T-cell (primary cell): ENCODE measurements at regions not wholly inside any gene's neighbourhood (a gene's known extent, or its start where the extent isn't known, plus 50 kb on each side); places are given as distances from the start of the nearest gene placed in this dataset.
"Not testable (repeated sequence)": the region's sequence is repeated elsewhere in the genome, so short reads cannot be mapped to it uniquely, and the experiment has no call there.

ENCODE experiments used
- ATAC-seq, 4 experiments: fragments of 200-7000 bp in 3 of 4; fragments of 150-1000 bp in 1 of 4; cut with Tn5 transposase; replicated peaks in 1 of 4; 1 replicate in 3 of 4; 2 replicates in 1 of 4; pipeline ENCODE4 v1.10.0; 2021; ENCODE audit warnings: moderate library complexity in 3 of 4, mild to moderate bottlenecking in 2 of 4, moderate number of reproducible peaks in 1 of 4
- CTCF ChIA-PET, 2 donors: fragments of 300-600 bp; sonication (Branson Sonifier 250); formaldehyde crosslinking; loops; one replicate each; lab custom pipeline; 2022; ENCODE audit warnings: antibody characterized with exemption in 2 of 2; lab: Charles Lee
- POLR2A ChIA-PET, 2 donors: fragments of 300-600 bp; sonication (Branson Sonifier 250); formaldehyde crosslinking; loops; one replicate each; lab custom pipeline; 2022; ENCODE audit warnings: antibody characterized with exemption in 2 of 2; lab: Charles Lee
- DNase-seq, 35 experiments: peaks; one replicate each; pipeline versions ENCODE4 v3.0.0 to v3.0.0-alpha.2; 2013 to 2023
- H3K27ac ChIP-seq: one replicate; pipeline ENCODE4 v1.5.1; 2013; ENCODE audit warnings: low read length
- H3K27me3 ChIP-seq, 2 experiments: replicated peaks in 1 of 2; 1 replicate in 1 of 2; 2 replicates in 1 of 2; pipeline versions ENCODE4 v1.6.1 to v1.7.0; 2013; ENCODE audit warnings: low read length in 1 of 2, mixed read lengths in 1 of 2; ENCODE audit not compliant: control insufficient read depth in 2 of 2, insufficient read depth in 2 of 2; ENCODE audit errors: extremely low read depth in 1 of 2
- H3K36me3 ChIP-seq, 2 donors: 1 replicate in 1 of 2; 2 replicates in 1 of 2; pipeline versions ENCODE4 v1.6.1 to v1.7.0; 2013; ENCODE audit warnings: low read length in 1 of 2; ENCODE audit not compliant: control insufficient read depth in 2 of 2, insufficient read depth in 1 of 2; ENCODE audit errors: extremely low read depth in 1 of 2
- H3K4me1 ChIP-seq, 2 experiments: 1 replicate in 1 of 2; 2 replicates in 1 of 2; pipeline versions ENCODE4 v1.6.1 to v1.7.0; 2013; ENCODE audit warnings: low read length in 2 of 2, mixed read lengths in 1 of 2; ENCODE audit not compliant: insufficient read depth in 2 of 2, control insufficient read depth in 1 of 2; ENCODE audit errors: extremely low read depth in 1 of 2
- H3K4me3 ChIP-seq, 2 donors: 1 replicate in 1 of 2; 2 replicates in 1 of 2; pipeline versions ENCODE4 v1.5.1 to v1.7.0; 2013; ENCODE audit warnings: mild to moderate bottlenecking in 2 of 2, low read length in 1 of 2, moderate library complexity in 1 of 2; ENCODE audit not compliant: control insufficient read depth in 1 of 2; ENCODE audit errors: extremely low read depth in 1 of 2
- H3K9me3 ChIP-seq: 2 replicates; pipeline ENCODE4 v1.7.0; 2013
- H3K27ac Mint-ChIP-seq, 2 donors: one replicate each; pipeline ENCODE4 v1.8.0; 2020 to 2021; ENCODE audit warnings: mild to moderate bottlenecking in 2 of 2, mixed read lengths in 2 of 2
- H3K27me3 Mint-ChIP-seq, 2 donors: one replicate each; pipeline ENCODE4 v1.8.0; 2021 to 2022; ENCODE audit warnings: mixed read lengths in 2 of 2
- H3K36me3 Mint-ChIP-seq: one replicate; pipeline ENCODE4 v1.8.0; 2021; ENCODE audit warnings: mixed read lengths
- H3K4me1 Mint-ChIP-seq, 3 donors: one replicate each; pipeline ENCODE4 v1.8.0; 2020 to 2022; ENCODE audit warnings: mixed read lengths in 3 of 3, mild to moderate bottlenecking in 1 of 3
- H3K4me3 Mint-ChIP-seq, 3 donors: one replicate each; pipeline ENCODE4 v1.8.0; 2020 to 2022; ENCODE audit warnings: mild to moderate bottlenecking in 3 of 3, mixed read lengths in 3 of 3, moderate library complexity in 3 of 3
- H3K9me3 Mint-ChIP-seq, 3 donors: one replicate each; pipeline ENCODE4 v1.8.0; 2020 to 2022; ENCODE audit warnings: mixed read lengths in 3 of 3
- whole genome bisulfite sequencing: methylation state at CpG from one replicate; pipeline ENCODE4 v1.1.5; 2013; ENCODE audit warnings: missing lambda C conversion rate; ENCODE audit not compliant: insufficient coverage; 5-methylcytosine and 5-hydroxymethylcytosine counted together

DNA sequence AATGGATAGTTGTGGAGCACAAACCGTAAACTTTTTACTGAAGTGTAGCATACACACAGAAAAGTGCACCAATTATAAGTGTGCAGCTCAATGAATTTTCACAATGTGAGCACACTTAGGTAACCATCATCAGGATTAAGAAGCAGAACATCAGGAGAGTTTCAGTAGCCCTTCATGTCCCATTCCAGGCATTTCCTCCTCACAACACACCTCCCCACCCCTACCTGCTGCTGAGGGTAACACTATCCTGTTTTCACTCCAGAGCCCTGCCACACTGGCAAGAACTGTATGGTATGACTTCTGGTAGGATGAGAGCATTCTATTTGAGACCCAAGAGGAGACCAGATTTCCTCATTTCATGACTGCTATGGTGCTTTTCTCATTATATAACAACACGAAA is 166.5 kb downstream of the PPP1R3A start:
- Histone ChIP-seq H3K9me3 (no peaks in the 10 kb centered on the region), H3K4me3 (no peak overlapping the region), H3K27me3 (no peaks in the 10 kb centered on the region), H3K4me1 (no peaks in the 10 kb centered on the region), H3K36me3 (no peaks in the 10 kb centered on the region), H3K27ac (no peak overlapping the region)
- no peak for ATAC-seq
- CTCF ChIA-PET = no interaction called here
- no peak overlapping the region for H3K27ac Mint-ChIP-seq
- peaks cover 4 to 10% (median 6%) of the 10 kb centered on the region in 3 donors for H3K9me3 Mint-ChIP-seq
- H3K4me3 Mint-ChIP-seq = no peak overlapping the region
- no peaks in the 10 kb centered on the region for H3K4me1 Mint-ChIP-seq
- POLR2A ChIA-PET = no interaction called here
- H3K27me3 Mint-ChIP-seq = no peaks in the 10 kb centered on the region
- no peak for DNase-seq
- no CpG with 5 or more reads among the region's 2 CpGs for WGBS
- H3K36me3 Mint-ChIP-seq = no peaks in the 10 kb centered on the region

DNA sequence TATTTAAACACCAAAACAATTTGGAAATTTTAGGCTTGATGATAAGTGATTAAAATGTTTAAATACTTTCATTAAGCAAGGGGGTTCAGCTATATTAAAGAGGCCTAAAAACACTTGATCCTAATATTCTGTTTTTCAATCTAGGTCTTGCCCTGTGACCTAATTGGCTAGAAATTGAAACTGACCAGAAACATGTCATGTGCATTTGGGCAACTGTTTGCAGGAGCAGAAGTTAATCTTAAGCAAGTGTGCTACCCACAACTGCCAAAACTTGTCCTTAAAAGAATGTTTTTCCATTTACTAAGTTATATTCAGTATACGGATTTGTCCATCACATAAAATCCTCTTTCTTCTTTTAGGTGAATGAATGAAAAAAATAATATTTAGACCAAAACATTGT is 167.3 kb downstream of the PPP1R3A start:
- ChIA-PET POLR2A (no interaction called here), CTCF (no interaction called here)
- no peak for ATAC-seq
- H3K4me1 ChIP-seq = no peaks in the 10 kb centered on the region
- H3K4me3 ChIP-seq = no peak overlapping the region
- H3K4me1 Mint-ChIP-seq = no peaks in the 10 kb centered on the region
- H3K36me3 ChIP-seq = no peaks in the 10 kb centered on the region
- no peaks in the 10 kb centered on the region for H3K9me3 ChIP-seq
- no peak overlapping the region for H3K27ac ChIP-seq
- no peak overlapping the region for H3K27ac Mint-ChIP-seq
- DNase-seq = no peak
- no peak overlapping the region for H3K4me3 Mint-ChIP-seq
- no peaks in the 10 kb centered on the region for H3K27me3 ChIP-seq
- H3K27me3 Mint-ChIP-seq = no peaks in the 10 kb centered on the region
- H3K36me3 Mint-ChIP-seq = no peaks in the 10 kb centered on the region
- no CpG with 5 or more reads among the region's 1 CpG for WGBS
- peaks cover 6 to 9% (median 6%) of the 10 kb centered on the region in 3 donors for H3K9me3 Mint-ChIP-seq

DNA sequence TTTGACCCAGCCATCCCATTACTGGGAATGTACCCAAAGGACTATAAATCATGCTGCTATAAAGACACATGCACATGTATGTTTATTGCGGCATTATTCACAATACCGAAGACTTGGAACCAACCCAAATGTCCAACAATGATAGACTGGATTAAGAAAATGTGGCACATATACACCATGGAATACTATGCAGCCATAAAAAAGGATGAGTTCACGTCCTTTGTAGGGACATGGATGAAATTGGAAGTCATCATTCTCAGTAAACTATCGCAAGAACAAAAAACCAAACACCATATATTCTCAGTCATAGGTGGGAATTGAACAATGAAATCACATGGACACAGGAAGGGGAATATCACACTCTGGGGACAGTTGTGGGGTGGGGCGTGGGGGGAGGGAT is 170.4 kb downstream of the PPP1R3A start:
- POLR2A ChIA-PET, H3K4me3 Mint-ChIP-seq, H3K36me3 ChIP-seq, H3K27ac ChIP-seq, H3K9me3 ChIP-seq, H3K9me3 Mint-ChIP-seq, H3K27ac Mint-ChIP-seq, DNase-seq, H3K36me3 Mint-ChIP-seq, H3K27me3 ChIP-seq, H3K4me1 ChIP-seq, CTCF ChIA-PET, H3K4me1 Mint-ChIP-seq, H3K4me3 ChIP-seq, ATAC-seq, H3K27me3 Mint-ChIP-seq: not testable (repeated sequence)
- no CpG with 5 or more reads among the region's 5 CpGs for WGBS

DNA sequence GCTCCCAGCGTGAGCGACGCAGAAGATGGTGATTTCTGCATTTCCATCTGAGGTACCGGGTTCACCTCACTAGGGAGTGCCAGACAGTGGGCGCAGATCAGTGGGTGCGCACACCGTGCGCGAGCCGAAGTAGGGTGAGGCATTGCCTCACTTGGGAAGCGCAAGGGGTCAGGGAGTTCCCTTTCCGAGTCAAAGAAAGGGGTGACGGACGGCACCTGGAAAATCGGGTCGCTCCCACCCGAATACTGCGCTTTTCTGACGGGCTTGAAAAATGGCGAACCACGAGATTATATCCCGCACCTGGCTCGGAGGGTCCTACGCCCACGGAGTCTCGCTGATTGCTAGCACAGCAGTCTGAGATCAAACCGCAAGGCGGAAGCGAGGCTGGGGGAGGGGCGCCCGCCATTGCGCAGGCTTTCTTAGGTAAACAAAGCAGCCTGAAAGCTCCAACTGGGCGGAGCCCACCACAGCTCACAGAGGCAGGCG is 175.8 kb downstream of the PPP1R3A start:
- H3K36me3 ChIP-seq, DNase-seq, H3K36me3 Mint-ChIP-seq, H3K4me1 Mint-ChIP-seq, H3K27me3 Mint-ChIP-seq, H3K4me3 ChIP-seq, CTCF ChIA-PET, ATAC-seq, H3K27me3 ChIP-seq, H3K4me3 Mint-ChIP-seq, H3K4me1 ChIP-seq, H3K9me3 ChIP-seq, H3K27ac ChIP-seq, POLR2A ChIA-PET, H3K27ac Mint-ChIP-seq: not testable (repeated sequence)
- peaks cover 7 to 16% (median 13%) of the 10 kb centered on the region in 3 donors for H3K9me3 Mint-ChIP-seq
- 87% methylated on average over 13 of the region's 34 CpGs for WGBS

DNA sequence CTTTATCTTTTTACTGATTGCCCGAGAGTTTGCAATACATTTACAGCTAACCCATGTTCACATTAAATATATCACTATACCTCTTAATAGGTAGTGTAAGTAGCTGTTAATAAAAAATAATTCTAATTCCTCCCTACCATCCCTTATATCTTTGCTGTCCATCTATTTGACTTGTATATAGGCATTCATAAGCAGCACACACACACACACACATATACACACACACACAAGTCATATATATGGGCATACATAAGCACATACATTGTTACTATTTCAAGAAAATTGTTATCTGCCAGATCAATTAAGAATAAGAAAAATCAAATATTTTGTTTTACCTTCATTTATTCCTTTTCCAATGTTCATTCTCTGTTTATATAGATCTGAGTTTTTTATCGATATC is 176.4 kb downstream of the PPP1R3A start:
- Mint-ChIP-seq H3K27ac (no peak overlapping the region), H3K4me3 (no peak overlapping the region), H3K27me3 (no peaks in the 10 kb centered on the region), H3K4me1 (no peaks in the 10 kb centered on the region), H3K36me3 (no peaks in the 10 kb centered on the region), H3K9me3 (peaks cover 7 to 16% (median 13%) of the 10 kb centered on the region in 3 donors)
- ChIA-PET POLR2A (no interaction called here), CTCF (no interaction called here)
- no peaks in the 10 kb centered on the region for H3K4me1 ChIP-seq
- ATAC-seq (no peak), DNase-seq (no peak)
- no peaks in the 10 kb centered on the region for H3K36me3 ChIP-seq
- no peaks in the 10 kb centered on the region for H3K27me3 ChIP-seq
- H3K4me3 ChIP-seq = no peak overlapping the region
- no CpG with 5 or more reads among the region's 2 CpGs for WGBS
- no peaks in the 10 kb centered on the region for H3K9me3 ChIP-seq
- no peak overlapping the region for H3K27ac ChIP-seq

DNA sequence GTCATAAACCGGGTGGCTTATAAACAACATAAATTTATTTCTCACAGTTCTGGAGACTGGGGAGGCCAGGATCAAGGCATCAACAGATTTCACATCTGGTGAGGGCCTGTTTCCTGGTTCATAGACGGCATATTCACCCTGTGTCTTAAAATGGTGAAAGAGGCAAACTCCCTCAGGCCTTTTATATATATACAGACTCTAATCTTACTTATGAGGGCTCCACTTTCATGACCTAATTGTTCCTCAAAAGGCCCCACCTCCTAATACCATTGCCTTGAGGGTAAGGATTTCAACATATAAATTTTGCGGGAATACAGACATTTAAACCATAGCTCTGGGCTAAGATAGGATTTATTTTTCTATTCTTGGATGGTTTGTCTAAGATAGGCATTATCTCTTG is 187.2 kb downstream of the PPP1R3A start:
- Histone ChIP-seq H3K4me1 (no peaks in the 10 kb centered on the region), H3K4me3 (no peak overlapping the region), H3K36me3 (no peaks in the 10 kb centered on the region), H3K9me3 (no peaks in the 10 kb centered on the region), H3K27ac (no peak overlapping the region), H3K27me3 (no peaks in the 10 kb centered on the region)
- CTCF ChIA-PET = no interaction called here
- POLR2A ChIA-PET = no interaction called here
- DNase-seq (no peak), ATAC-seq (no peak)
- H3K4me1 Mint-ChIP-seq = no peaks in the 10 kb centered on the region
- H3K27me3 Mint-ChIP-seq = no peaks in the 10 kb centered on the region
- no peak overlapping the region for H3K4me3 Mint-ChIP-seq
- H3K9me3 Mint-ChIP-seq = no peaks in the 10 kb centered on the region
- no peak overlapping the region for H3K27ac Mint-ChIP-seq
- 100% methylated on average over 1 of the region's 3 CpGs for WGBS
- no peaks in the 10 kb centered on the region for H3K36me3 Mint-ChIP-seq

DNA sequence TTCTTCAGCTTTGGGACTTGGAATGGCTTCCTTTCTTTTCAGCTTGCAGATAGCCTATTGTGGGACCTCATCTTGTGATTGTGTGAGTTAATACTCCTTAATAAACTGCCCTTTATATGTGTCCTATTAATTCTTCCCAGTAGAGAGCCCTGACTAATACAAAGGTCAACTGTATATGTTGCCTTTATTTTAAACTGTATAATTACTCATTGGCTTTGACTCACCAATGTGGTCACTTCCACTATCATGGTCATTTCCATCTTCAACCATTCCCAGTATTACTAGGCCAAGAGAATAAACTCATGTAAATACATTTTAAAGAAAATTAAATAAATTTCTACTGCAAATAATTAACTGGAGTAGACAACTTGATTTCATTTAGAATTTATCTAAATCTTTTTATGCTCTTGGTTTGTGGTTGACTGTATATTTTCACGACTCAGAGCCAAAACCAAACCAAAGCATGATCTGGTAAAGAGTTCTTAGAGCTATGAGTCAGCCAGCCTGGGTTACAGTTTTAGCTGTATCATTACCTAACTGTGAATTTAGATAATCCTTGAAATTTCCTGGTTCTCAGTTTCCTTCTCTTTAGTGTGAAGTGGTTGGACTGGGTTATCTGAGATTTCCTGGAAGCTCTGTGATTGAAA is 188.4 kb downstream of the PPP1R3A start:
- H3K27me3 ChIP-seq = no peaks in the 10 kb centered on the region
- H3K4me3 ChIP-seq = no peak overlapping the region
- no peaks in the 10 kb centered on the region for H3K4me1 ChIP-seq
- no peak for ATAC-seq
- CTCF ChIA-PET = no interaction called here
- DNase-seq = no peak
- H3K27ac ChIP-seq = no peak overlapping the region
- Mint-ChIP-seq H3K9me3 (no peaks in the 10 kb centered on the region), H3K27me3 (no peaks in the 10 kb centered on the region), H3K4me1 (no peaks in the 10 kb centered on the region), H3K4me3 (no peak overlapping the region), H3K27ac (no peak overlapping the region), H3K36me3 (no peaks in the 10 kb centered on the region)
- no CpG with 5 or more reads among the region's 1 CpG for WGBS
- POLR2A ChIA-PET = no interaction called here
- no peaks in the 10 kb centered on the region for H3K36me3 ChIP-seq
- H3K9me3 ChIP-seq = no peaks in the 10 kb centered on the region
